Colonic mucosa (tissue), 4 donors: ENCODE measurements at regions not wholly inside any gene's neighbourhood (a gene's known extent, or its start where the extent isn't known, plus 50 kb on each side); places are given as distances from the start of the nearest gene placed in this dataset.

Source experiments
- DNase-seq: peaks from one replicate; pipeline ENCODE4 v3.0.0-alpha.2; 2020
- H3K27ac ChIP-seq: fragments of 200-600 bp; one replicate; pipeline ENCODE4 v1.8.0; 2021
- H3K27me3 ChIP-seq: fragments of 200-600 bp; one replicate; pipeline ENCODE4 v1.8.0; 2021
- H3K36me3 ChIP-seq: fragments of 200-600 bp; one replicate; pipeline ENCODE4 v1.8.0; 2021
- H3K4me1 ChIP-seq: fragments of 200-600 bp; one replicate; pipeline ENCODE4 v1.8.0; 2021; ENCODE audit warnings: mild to moderate bottlenecking
- H3K4me3 ChIP-seq: fragments of 200-600 bp; one replicate; pipeline ENCODE4 v1.8.0; 2021
- H3K9ac ChIP-seq, 2 donors: one replicate each; pipeline ENCODE4 v1.7.0; 2013; ENCODE audit warnings: control low read depth in 2 of 2, low read depth in 2 of 2, low read length in 2 of 2
- H3K9me3 ChIP-seq: fragments of 200-600 bp; one replicate; pipeline ENCODE4 v1.8.0; 2021
- CTCF ChIP-seq: fragments of 200-600 bp; IDR thresholded peaks from one replicate; pipeline ENCODE4 v1.8.0; 2022; ENCODE audit warnings: antibody characterized with exemption, mild to moderate bottlenecking
- intact Hi-C: fragments of 100-400 bp; cut with DNase I; formaldehyde crosslinking; loops from one replicate; pipeline ENCODE4 v1.14.1; 2022
- donor health status: healthy.
- donor health status: DM: no; HTN: no; CAD: no.
- donor health status: DM: no; HTN: no; CAD: no.

- H3K27ac ChIP-seq: no peak overlapping the region
- H3K36me3 ChIP-seq: no peaks in the 10 kb centered on the region
- DNase-seq: no peak
- TF ChIP-seq CTCF: no peak
- H3K9ac ChIP-seq: no peak overlapping the region
- no peaks in the 10 kb centered on the region for H3K27me3 ChIP-seq
- H3K4me3 ChIP-seq: no peak overlapping the region
- H3K9me3 ChIP-seq: no peaks in the 10 kb centered on the region
- H3K4me1 ChIP-seq: no peaks in the 10 kb centered on the region
- intact Hi-C loops: no loop called here
These were observed 301.7 kb upstream of the NBEA start for GRCh38 chr13:34640179-34640992.

DNA sequence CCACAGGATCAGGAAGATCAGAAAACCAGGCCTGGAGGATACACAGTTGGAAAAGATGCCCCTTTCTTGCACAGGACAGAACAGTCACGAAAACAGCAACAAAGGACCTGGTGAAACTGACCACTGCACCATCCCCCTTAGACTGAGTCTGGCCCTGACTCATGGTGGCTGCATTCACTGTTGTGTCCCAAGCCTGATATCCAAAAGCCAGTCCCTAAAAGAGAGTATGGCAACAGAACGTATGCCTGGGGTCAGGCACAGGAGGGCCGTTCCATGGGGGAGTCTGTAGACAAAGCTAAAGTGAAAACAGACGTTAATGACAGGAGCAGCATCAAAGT, 301.1 kb upstream of the NBEA start:
- DNase-seq: no peak
- H3K27ac ChIP-seq: no peak overlapping the region

DNA sequence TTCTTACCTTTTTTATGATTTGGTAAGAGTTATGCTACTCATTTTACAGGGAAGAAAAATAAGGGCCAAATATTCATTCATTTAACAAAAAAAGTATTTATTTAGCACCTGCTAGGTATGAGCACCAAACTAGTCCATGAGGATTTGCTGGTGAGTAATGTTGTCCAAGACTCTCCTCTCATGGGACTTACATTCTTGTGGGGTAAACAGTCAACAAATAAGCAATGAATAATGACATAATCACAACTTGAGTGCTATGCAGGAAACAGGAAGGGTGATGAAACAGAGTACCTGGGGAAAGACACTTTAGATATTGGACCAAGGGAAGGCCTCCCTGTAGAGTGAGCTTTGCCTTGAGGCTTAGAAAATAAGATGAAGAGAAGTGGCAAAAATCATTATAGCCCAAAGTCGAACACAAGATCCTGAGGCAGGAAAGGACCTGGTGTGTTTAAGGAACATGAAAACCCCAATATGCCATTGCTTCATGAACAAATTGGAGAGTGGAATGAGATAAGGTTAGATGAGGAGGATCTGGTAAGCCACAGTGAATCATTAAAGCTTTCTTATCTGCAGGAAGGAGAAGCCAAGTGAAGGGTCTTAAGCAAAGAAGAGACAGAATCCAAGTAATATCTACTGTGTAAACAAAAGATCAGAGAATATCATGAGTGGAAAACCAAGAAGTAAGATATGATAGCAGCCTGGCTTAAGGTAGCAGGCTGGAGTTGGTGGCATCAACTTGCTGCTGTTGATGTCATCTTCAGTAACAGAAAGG, 294.5 kb upstream of the NBEA start:
- H3K36me3 ChIP-seq: no peaks in the 10 kb centered on the region
- TF ChIP-seq CTCF: no peak
- H3K9ac ChIP-seq: no peak overlapping the region
- no peak for DNase-seq
- no peak overlapping the region for H3K4me3 ChIP-seq
- H3K9me3 ChIP-seq: no peaks in the 10 kb centered on the region
- no peaks in the 10 kb centered on the region for H3K27me3 ChIP-seq
- no peaks in the 10 kb centered on the region for H3K4me1 ChIP-seq
- intact Hi-C loops: no loop called here
- H3K27ac ChIP-seq: no peak overlapping the region

More for the DNA sequence above, 301.1 kb upstream of the NBEA start:
- H3K27me3 ChIP-seq: no peaks in the 10 kb centered on the region
- H3K36me3 ChIP-seq: no peaks in the 10 kb centered on the region
- no peak for TF ChIP-seq CTCF
- H3K9ac ChIP-seq: no peak overlapping the region
- H3K9me3 ChIP-seq: no peaks in the 10 kb centered on the region
- intact Hi-C loops: no loop called here
- no peaks in the 10 kb centered on the region for H3K4me1 ChIP-seq
- no peak overlapping the region for H3K4me3 ChIP-seq

DNA sequence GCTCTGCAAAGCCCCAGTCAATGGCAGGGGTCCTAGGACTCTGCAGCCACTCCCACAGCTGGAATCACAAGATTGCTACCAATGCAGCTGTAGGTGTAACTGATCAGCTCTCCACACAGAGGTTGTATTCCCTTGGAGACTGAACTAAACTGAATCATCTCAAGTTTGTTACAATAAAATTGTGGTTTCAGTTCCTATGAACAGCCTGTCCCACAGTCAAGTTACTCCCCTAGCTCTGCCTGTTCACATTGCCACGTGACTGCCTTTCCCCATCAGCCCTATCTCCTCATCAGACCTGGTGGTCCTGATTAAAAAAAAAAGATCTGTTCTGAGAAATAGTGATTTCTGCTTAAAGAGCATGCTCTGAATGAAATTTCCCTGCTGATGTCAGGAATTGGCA, 287.9 kb upstream of the NBEA start:
- Histone ChIP-seq H3K36me3 (no peaks in the 10 kb centered on the region), H3K9me3 (no peaks in the 10 kb centered on the region), H3K4me1 (no peaks in the 10 kb centered on the region), H3K4me3 (no peak overlapping the region), H3K27ac (no peak overlapping the region), H3K27me3 (no peaks in the 10 kb centered on the region), H3K9ac (no peak overlapping the region)
- intact Hi-C loops: no loop called here
- no peak for DNase-seq
- no peak for TF ChIP-seq CTCF

GRCh38 chr13:34654647-34655046, 287.4 kb upstream of the NBEA start:
- no peak overlapping the region for H3K9ac ChIP-seq
- no peak overlapping the region for H3K4me3 ChIP-seq
- no peaks in the 10 kb centered on the region for H3K27me3 ChIP-seq
- no peaks in the 10 kb centered on the region for H3K4me1 ChIP-seq
- TF ChIP-seq CTCF: no peak
- no peak for DNase-seq
- no peaks in the 10 kb centered on the region for H3K36me3 ChIP-seq
- intact Hi-C loops: no loop called here
- no peaks in the 10 kb centered on the region for H3K9me3 ChIP-seq
- H3K27ac ChIP-seq: no peak overlapping the region
